ENCODE measurements at regions not wholly inside any gene's neighbourhood (a gene's known extent, or its start where the extent isn't known, plus 50 kb on each side); places are given as distances from the start of the nearest gene placed in this dataset.
"Not testable (repeated sequence)": the region's sequence is repeated elsewhere in the genome, so short reads cannot be mapped to it uniquely, and the experiment has no call there.

- H3K4me3 ChIP-seq; H3K9me3 ChIP-seq; DNase-seq; H3K4me1 ChIP-seq; intact Hi-C loops (cut with DNase I; ENCODE audit: low total_unique reads); H3K36me3 ChIP-seq; H3K27me3 ChIP-seq; H3K27ac ChIP-seq: not testable (repeated sequence)
Observed at GRCh38 chr12:116327992-116328391, 50.5 kb upstream of the MED13L start.

GRCh38 chr12:116331876-116332275, 54.4 kb upstream of the MED13L start:
- no peak for TF ChIP-seq CTCF (IDR thresholded peaks at IDR 0.05)
- no peak for TF ChIP-seq POLR2A (IDR thresholded peaks at IDR 0.05)
- Histone ChIP-seq H3K4me3 (no peak overlapping the region), H3K27ac (no peak overlapping the region), H3K4me1 (no peaks in the 10 kb centered on the region), H3K36me3 (no peaks in the 10 kb centered on the region), H3K27me3 (no peaks in the 10 kb centered on the region), H3K9me3 (no peaks in the 10 kb centered on the region)
- DNase-seq = no peak
- intact Hi-C loops (cut with DNase I; ENCODE audit: low total_unique reads) = no loop called here

GRCh38 chr12:116332705-116333380, 55.4 kb upstream of the MED13L start:
- Histone ChIP-seq H3K9me3 (no peaks in the 10 kb centered on the region), H3K4me1 (no peaks in the 10 kb centered on the region)

GRCh38 chr12:116333402-116333801, 55.9 kb upstream of the MED13L start:
- no peaks in the 10 kb centered on the region for H3K4me1 ChIP-seq
- no peaks in the 10 kb centered on the region for H3K27me3 ChIP-seq
- no peaks in the 10 kb centered on the region for H3K36me3 ChIP-seq
- TF ChIP-seq CTCF (IDR thresholded peaks at IDR 0.05) = no peak
- no peak for TF ChIP-seq POLR2A (IDR thresholded peaks at IDR 0.05)
- no peak overlapping the region for H3K27ac ChIP-seq
- DNase-seq = no peak
- intact Hi-C loops (cut with DNase I; ENCODE audit: low total_unique reads) = no loop called here
- H3K4me3 ChIP-seq = no peak overlapping the region
- no peaks in the 10 kb centered on the region for H3K9me3 ChIP-seq

More at GRCh38 chr12:116332705-116333380, 55.4 kb upstream of the MED13L start:
- no peak overlapping the region for H3K27ac ChIP-seq
- no peak overlapping the region for H3K4me3 ChIP-seq
- TF ChIP-seq CTCF (IDR thresholded peaks at IDR 0.05) (no peak), POLR2A (IDR thresholded peaks at IDR 0.05) (no peak)
- no peaks in the 10 kb centered on the region for H3K27me3 ChIP-seq
- DNase-seq = no peak
- no peaks in the 10 kb centered on the region for H3K36me3 ChIP-seq
- intact Hi-C loops (cut with DNase I; ENCODE audit: low total_unique reads) = no loop called here

GRCh38 chr12:116336542-116337065, 59.1 kb upstream of the MED13L start:
- intact Hi-C loops (cut with DNase I; ENCODE audit: low total_unique reads) = no loop called here
- no peak for DNase-seq
- H3K27ac ChIP-seq = no peak overlapping the region

More at GRCh38 chr12:116336542-116337065, 59.1 kb upstream of the MED13L start:
- no peaks in the 10 kb centered on the region for H3K36me3 ChIP-seq
- H3K4me1 ChIP-seq = no peaks in the 10 kb centered on the region
- H3K27me3 ChIP-seq = no peaks in the 10 kb centered on the region
- no peaks in the 10 kb centered on the region for H3K9me3 ChIP-seq
- no peak overlapping the region for H3K4me3 ChIP-seq
- no peak for TF ChIP-seq CTCF (IDR thresholded peaks at IDR 0.05)
- no peak for TF ChIP-seq POLR2A (IDR thresholded peaks at IDR 0.05)
